ENCODE measurements at regions not wholly inside any gene's neighbourhood (a gene's known extent, or its start where the extent isn't known, plus 50 kb on each side); places are given as distances from the start of the nearest gene placed in this dataset.
A peak's percentile ranks its signal among the peaks of the same experiment; 100 is the strongest.
"Not testable (repeated sequence)": the region's sequence is repeated elsewhere in the genome, so short reads cannot be mapped to it uniquely, and the experiment has no call there.

DNA sequence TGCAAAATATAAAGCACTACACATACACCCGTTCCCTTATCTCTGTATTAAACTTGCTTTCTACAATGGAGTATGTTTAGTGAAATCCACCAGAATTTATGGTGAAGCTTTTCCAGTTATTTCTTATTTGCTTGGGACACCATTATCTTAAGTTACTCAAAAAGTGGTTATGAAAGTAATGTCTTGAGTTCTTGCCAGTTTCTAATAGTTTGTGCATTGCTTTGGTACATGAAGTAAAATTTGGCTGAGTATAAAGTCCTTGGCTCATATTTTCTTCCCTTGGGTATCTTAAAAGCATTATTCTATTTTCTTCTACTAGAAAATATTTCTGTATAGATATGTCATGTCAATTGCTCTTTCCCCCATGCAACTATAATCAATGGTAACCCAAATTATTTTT is 85.2 kb downstream of the POLR1F start:
- no peak for DNase-seq (ENCODE audit: low spot score)

DNA sequence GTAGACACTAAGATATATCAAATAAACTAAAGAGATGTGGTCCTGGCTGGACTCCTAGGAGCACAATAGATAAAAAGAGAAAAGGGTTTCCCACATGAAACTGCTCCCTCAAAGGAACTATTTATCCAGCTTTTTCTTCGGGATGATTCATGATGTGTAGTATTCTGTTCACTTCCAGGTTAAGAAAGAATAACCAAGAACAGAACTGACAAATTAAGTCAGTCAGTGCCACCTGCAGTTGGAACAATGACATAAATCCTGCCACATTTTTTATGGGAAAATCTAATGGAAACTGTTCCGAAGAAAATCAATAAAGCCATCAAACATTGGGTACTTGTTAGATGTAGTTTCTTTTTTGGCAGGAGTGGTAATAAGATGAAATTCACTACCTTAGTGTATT is 87.1 kb downstream of the POLR1F start:
- peak; percentile 48 for DNase-seq (ENCODE audit: low spot score)

DNA sequence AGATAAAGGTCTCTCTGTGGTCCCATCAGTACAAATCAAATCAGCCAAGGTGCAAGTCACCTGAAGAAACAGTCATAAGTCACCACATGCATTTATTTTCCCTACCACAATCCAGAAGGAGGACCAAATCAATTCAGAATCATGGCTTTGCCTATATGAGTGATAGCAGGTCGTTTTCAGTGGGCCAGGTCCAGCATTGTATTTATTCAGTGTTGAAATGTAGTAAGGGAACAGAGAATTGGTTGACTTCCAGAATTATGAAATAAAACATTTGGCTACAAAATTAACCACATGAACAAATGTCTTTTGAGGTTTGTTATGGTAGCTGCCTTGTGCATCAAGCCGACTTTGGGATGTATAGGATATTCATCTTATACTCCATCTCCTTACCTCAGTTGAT is 88.4 kb downstream of the POLR1F start:
- no peak for DNase-seq (ENCODE audit: low spot score)

DNA sequence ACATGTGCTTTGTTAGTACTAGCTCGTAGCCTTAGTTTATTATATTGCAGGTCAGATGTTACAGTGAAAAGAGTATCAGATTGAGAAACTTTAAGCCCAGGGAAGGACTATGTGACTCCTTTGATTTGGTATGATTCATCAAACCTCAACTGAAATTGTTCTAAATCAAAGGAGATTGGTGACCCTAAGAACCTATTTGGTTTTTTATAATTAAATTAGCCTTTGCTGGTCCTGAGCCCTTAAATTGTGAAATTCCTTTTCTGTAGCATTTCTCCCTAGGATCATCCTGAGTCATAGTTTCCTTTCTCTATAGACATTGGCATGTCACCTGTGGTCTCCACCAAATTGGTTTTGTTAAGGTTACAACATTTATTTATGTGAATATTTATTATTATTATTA is 89.7 kb downstream of the POLR1F start:
- peak; percentile 64 for DNase-seq (ENCODE audit: low spot score)

DNA sequence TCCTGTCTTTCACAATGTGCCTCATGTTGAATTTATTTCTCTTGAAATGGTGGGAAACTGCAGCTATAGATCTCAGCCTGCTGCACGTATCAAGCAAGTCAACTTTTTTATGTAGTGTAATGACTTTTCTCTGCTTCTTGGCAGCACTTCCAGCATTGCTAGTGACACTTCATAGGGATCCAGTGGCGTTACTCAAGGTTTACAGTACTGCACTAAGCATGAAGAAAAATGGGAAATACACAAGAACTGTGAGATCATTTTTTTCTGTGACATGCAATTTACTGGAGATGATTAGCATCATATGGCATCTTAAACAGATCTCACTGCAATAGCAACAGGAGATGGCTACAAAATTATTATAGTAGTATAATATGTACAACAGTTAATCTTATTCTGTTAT is 90.9 kb downstream of the POLR1F start:
- no peak for DNase-seq (ENCODE audit: low spot score)

DNA sequence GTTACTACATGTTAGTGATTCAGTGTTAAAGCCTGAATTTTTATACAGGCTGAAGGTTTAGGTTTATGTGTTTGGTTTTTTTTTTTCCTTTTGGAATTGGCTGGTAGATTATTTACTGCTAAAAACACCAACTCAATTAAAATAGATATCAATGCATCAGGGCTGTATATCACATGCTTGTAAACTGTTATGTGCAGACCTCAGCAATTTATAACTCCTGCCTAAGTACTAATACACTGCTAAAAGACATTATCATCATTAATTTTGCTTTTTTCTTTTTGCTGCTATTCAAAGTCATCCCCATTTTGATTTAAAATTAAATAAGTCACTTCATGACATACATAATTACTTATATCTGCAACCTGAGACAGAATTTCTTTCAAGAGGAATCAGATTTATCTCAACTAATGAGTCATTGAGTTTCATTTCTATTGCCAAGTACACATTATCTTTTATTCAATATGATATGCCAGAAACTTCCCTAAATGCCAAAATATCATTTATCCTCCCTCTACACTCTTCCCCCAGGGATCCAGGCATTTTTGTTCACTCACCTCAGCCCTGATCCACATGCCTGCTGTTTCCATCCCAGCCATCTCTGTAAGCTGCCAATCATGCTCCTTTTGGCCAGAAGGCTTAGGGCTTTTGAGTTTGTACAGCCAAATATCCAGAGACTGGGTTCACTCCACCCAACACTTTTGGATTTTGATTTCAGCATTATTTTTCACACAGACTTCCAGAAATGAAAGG is 98.5 kb downstream of the POLR1F start:
- DNase-seq (ENCODE audit: low spot score), result no peak

DNA sequence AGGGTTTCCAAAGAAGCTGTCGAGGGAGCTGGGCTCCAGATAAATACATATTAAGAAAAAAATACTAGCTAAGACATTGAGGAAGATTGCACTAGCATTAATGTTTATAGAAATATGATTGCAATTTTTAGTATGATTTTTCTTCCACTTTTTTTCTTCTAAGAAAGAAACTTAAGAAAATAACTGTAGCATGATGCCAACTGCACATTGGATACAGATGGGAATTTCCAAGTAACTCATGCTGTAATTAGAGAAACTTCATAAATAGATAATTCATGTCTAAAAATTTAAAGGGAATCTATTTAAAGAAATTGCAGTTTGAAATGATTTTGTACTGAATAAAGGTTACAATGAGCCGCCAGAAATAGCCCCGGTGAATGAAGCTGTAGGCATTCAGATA is 119.4 kb downstream of the POLR1F start:
- DNase-seq (ENCODE audit: low spot score), result no peak

DNA sequence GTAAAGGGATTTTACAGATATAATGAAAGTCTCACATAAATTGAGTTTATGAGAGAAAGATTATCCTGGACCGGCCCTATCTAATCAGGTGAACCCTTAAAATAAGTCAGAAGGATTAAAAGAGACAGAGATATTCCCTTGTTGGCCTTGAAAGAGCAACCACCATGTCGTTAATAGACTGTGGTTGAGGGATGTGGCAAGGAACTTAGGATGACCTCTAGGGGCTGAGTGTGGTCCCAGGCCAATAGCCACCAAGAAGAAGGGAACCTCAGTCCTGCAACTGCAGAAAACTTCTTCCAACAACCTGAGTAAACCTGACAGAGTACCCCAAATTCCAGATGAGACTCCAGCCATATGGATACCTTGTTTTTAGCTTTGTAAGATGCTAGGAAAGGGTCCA is 121.5 kb downstream of the POLR1F start:
- no peak for DNase-seq (ENCODE audit: low spot score)

DNA sequence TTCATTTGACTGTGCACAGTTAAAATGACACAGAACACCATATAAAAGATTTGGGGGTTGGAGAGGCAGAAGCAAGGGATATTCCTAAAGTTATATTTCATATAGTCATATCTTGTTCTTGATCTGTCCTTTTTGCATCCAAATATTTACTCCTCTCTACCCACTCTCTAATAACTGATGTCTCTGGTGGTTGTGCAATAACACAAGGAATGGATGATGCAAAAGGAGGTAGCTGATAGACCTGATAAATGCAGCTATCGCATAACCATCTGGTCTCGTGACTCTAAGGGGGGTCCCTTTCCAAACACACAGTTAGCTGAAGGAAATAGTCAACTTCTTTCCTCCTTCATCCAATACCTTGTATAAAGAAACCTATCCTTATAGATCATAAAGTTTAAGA is 123.1 kb downstream of the POLR1F start:
- DNase-seq (ENCODE audit: low spot score), result no peak

DNA sequence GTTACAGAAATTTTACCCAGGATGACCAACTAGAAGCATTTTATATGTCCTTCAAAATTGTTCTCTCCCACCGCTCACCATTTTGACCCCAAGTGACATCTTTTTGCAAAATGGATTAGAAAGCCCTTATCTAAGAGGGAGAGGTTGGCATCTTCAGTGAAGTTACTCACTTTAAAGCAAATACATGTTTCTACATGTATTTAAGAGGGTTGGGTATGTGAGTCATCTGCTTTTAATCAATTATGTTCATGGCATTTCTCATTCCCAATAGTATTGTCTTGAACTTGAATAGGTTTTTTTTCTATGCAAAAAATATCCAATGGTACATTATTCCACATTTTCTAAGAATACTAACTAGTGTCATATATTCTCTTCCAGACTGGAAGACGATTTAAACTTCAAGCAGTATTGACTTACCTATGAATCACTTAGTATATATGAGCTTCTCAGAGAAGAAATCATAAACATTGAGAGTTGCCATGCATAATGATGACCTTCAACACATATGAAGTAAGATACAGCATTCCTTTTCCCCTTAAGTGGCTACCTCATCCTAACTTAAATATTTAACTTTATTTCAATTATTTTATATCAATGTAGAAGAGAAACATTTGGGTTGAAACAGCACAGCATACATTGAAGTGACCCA is 132.8 kb downstream of the POLR1F start:
- no peak for DNase-seq (ENCODE audit: low spot score)

DNA sequence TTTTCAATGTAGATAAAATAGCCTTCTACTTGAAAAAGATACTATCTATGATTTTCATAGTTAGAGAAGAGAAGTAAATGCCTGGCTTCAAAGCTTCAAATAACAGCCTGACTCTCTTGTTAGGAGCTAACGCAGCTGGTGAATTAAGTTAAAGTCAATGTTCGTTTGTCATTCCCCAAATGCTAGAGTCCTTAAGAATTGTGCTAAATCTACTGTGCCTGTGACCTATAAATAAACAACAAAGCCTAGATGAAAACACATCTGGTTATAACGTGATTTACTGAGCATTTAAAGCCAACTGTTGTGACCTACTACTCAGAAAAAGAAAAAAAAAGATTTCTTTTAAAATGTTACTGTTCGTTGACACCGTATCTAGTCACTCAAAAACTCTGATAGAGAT is 134.7 kb downstream of the POLR1F start:
- DNase-seq (ENCODE audit: low spot score), result no peak

DNA sequence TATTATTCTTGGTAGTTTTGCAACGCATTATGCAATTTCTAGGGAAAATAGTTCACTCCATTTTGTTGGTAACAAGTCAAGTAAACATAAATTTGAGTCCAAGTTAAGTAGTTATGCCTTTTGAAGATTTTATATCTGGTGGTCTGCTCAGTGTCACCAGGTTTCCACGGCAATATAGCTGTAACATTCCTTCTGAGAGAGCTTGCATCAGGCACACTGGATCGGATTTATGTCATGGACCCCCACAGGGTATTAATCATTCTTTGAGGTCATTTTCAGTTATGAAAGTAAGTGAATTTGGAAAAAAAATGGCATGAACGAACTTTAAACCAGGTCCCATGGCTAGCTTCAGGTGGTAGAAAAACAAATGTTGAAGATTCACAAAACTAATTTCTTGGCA is 136.3 kb downstream of the POLR1F start:
- DNase-seq (ENCODE audit: low spot score), result no peak

DNA sequence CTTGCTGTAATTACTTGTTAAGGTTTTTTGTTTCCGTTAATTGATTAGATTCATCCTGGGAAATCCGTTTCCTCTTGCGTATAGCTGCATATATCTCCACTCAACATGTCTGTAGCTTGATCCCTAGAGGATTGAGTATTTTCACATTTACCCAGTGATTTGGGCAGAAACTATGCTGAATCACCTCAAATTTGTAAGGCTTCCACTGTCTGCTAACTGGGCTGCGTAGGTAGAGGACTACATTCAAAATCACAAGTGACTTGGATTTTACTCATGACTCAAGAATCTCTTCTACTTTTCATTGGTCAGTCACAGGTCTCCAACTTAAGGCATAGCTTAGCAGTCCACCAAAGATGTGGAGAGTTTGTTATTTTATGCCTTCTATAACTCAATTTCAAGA is 141.8 kb downstream of the POLR1F start:
- no peak for DNase-seq (ENCODE audit: low spot score)

DNA sequence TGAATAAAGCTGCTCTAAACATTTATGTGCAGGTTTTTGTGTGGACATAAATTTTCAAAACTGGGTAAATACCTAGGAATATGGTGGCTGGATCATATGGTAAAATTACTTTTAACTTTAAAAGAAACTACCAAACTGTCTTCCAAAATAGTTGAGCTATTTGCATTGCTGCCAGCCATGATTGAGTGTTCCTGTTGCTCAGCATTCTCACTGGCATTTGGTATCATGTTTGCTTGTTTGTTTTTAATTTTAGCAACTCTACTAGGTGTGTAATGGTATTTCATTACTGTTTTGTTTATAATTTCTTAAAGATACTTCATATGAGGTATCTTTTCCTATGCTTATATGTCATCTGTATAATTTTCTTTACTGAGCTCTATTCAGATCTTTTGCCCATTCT is 143.2 kb downstream of the POLR1F start:
- DNase-seq (ENCODE audit: low spot score), result no peak

DNA sequence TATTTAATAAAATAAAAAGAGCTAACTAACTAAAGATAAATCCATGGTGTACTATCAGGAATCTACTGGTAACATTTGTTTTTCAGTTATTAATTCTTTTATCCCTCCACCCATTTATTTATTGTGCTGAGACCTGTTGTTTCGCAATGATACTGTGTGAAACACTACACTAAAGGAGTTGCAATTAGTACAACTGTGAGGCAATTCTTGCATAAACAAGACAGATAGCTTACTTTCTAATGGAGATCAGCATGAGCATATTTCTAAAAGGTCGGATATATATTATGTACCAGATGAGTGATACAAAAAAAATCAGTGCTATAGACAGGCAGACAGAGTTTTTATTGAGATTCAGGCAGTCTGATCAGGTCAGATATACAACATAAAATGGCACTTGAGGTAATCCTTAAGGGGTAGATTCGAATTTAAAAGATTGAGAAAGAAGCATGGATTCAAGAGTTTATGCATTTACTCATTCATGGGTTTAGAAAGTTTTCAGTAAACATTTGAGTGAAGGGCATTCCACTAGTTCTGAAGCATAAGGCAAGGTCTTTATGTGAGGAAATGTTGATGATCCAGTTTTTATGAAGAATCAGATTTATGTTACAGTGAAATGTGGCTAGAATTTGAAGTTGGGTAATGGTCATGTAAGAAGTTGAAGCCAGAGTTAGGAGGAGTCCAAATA is 147.6 kb downstream of the POLR1F start:
- no peak for DNase-seq (ENCODE audit: low spot score)

DNA sequence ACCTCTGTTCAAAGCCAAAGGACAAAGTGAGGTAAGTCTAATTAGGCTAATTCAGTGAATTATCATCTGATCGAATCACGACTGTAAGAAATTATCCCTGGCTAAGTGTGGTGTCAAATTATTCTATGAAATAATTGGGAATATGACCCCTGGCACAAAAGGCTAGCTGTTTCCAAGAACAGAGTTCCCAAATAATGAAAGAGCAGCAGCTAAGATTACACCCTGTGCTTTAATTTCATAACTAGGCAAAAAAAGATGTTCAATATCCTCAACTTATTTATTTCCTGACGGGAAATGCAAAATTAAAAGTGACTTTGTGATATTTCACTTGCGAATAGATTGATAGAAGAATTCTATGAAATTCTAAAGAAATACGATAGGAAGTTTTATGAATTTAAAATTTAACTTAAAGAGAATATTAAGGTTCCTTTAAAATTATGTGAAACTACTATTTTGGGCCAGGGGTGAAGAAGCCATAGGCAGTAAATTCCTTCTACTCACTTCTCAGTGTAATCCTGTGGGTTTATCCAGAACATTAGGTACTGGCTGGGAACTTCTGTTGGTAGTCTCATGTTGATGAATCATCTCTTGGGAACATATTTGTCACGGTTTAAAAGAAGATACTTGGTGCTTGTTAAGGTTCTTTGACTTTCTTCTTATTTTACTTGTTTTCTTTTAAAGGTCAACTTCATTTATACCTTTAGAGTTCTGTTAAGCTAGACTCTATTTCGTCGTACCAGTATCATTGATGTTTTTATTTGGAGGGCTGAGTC is 148.5 kb downstream of the POLR1F start:
- peak; percentile 86 for DNase-seq (ENCODE audit: low spot score)

DNA sequence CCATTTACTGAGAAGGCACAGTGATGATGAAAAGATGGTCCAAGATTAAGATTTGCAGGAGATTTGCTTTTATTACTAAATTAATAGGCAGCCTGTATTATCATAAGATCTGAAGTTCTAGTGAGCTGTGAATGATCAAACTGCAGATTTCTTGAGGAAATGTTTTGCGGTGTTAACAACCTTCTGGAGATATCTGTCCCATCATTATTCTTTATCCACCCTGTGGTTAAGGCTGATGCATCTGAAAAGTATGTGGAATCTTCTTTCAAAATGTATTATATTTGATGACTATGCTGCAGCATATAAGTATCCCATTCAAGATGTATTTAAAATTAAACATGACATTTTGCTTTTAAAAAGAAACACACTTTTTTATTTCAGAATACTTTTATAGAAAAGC is 150.3 kb downstream of the POLR1F start:
- DNase-seq (ENCODE audit: low spot score), result peak; percentile 85

DNA sequence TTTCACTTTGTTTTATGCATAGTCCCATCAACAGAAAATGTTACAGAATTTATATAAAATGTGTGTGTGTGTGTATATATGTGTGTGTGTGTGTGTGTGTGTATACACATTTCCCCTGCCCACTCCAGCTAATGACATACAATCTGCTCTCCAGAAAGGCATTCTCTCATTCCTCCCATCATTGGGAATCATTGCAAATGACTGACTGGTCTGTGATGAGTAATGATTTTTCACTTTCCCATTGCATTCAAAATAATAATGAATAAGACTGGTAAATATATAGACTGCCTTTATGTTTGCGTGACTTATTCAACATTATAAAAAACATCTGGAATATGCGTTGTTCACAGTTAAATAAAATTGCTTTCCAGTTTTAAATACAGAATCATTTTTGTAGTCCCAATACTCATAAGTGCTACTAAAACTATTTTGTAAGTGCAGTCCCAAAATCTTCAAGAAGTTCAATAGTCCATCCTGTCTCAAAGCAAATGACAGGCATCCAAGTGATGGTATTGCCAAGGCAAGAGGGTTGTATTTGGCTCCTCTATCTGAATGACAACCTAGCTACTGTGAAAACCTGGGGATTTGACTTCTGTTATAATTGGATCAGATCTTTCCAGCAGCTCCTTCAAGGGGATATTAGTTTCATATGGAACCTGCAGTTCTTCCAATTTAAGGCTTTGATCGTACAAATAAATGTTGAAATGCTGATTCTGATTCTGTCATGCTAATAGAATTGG is 150.9 kb downstream of the POLR1F start:
- no peak for DNase-seq (ENCODE audit: low spot score)

DNA sequence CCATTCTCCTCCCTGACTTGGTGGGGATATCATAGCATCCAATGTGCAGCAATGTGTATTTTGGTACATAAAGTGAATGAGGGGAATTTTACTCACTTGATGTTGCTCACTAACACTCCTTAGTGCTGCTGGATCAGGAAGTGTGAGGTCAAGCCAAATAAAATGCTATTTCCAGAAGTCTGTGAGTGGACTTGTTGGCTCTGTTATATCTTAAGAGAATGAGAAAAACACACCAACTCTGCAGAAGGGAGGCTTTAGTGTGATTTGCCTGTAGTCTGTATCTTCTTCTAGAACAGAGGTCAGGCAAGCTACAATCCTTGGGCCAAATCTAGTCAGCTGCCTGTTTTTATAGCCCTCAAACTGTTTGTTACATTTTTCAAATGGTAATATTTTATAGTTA is 154.3 kb downstream of the POLR1F start:
- no peak for DNase-seq (ENCODE audit: low spot score)

DNA sequence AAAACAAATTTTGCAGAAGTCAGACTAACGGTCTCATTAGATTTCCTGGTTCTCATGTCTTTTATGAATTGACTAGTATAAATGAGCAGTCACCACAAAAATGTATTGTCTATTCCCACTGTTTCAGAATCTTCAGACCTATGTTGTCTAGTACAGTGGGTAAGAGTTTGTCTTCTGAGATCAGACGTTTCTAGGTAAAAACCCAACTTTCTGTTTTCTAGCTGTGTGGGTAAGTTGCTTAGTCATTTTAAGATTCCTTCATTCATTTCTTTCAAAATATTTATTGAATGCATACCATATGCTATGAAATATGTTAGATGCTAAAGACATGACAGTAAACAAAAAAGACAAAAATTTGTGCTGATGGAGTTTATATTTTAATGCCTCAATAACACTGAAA is 156.3 kb downstream of the POLR1F start:
- DNase-seq (ENCODE audit: low spot score), result no peak

DNA sequence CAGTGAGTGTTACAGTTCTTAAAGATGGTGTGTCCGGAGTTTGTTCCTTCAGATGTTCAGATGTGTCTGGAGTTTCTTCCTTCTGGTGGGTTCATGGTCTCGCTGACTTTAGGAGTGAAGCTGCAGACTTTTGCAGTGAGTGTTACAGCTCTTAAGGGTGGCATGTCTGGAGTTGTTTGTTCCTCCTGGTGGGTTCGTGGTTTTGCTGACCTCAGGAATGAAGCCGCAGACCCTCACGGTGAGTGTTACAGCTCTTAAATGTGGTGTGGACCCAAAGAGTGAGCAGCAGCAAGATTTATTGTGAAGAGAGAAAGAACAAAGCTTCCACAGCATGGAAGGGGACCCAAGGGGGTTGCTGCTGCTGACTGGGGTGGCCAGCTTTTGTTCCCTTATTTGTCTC is 159.6 kb downstream of the POLR1F start:
- DNase-seq (ENCODE audit: low spot score), result not testable (repeated sequence)

DNA sequence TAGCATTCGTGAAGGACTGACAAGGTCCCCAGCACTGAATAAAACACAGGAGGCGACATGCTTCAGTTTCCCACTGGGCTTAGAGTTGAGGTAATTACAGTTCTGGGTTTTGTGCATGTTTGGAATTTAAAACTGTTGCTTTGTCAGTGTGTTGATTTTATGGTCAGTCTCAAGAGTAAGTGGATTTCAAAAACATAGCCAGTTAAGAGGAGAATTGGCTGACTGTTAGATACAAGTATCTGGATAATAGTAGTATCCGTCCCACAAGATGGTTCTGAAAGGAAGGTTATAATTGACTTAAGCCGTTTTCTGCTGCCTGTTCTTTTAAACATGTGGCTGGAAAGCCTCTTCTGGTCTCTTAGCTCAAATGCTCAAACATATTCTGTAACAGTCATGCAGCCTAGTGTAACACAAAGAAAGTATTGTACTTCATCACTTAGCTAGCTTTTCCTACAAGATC is 170.9 kb downstream of the POLR1F start:
- DNase-seq (ENCODE audit: low spot score), result peak; percentile 40

Data from A172 (cell line).